Karpas-422 (cell line): ENCODE measurements at regions not wholly inside any gene's neighbourhood (a gene's known extent, or its start where the extent isn't known, plus 50 kb on each side); places are given as distances from the start of the nearest gene placed in this dataset.

Experiments used
- DNase-seq: peaks from one replicate; pipeline ENCODE4 v3.0.0-alpha.2; 2015
- H2AFZ ChIP-seq: fragments of 200-600 bp; sonication (generic); 2 replicates; pipeline ENCODE4 v1.6.1; 2014; ENCODE audit warnings: antibody characterized with exemption, low read length, mixed read lengths
- H3K27ac ChIP-seq: fragments of 200-600 bp; sonication (generic); 2 replicates; pipeline ENCODE4 v1.5.1; 2014; ENCODE audit warnings: mild to moderate bottlenecking, low read length, moderate library complexity
- H3K27me3 ChIP-seq: fragments of 200-600 bp; sonication (generic); 2 replicates; pipeline ENCODE4 v1.6.1; 2014; ENCODE audit warnings: low read length, mixed read lengths
- H3K36me3 ChIP-seq: fragments of 200-600 bp; sonication (generic); 2 replicates; pipeline ENCODE4 v1.6.1; 2014; ENCODE audit warnings: low read length, mixed read lengths; ENCODE audit not compliant: insufficient read depth
- H3K4me1 ChIP-seq: fragments of 200-600 bp; sonication (generic); 2 replicates; pipeline ENCODE4 v1.6.1; 2014; ENCODE audit warnings: mild to moderate bottlenecking, low read length, mixed read lengths
- H3K4me2 ChIP-seq: fragments of 200-600 bp; sonication (generic); 2 replicates; pipeline ENCODE4 v1.6.1; 2014; ENCODE audit warnings: low read length, low read depth, mild to moderate bottlenecking; ENCODE audit not compliant: poor library complexity, severe bottlenecking
- H3K4me3 ChIP-seq: fragments of 200-600 bp; sonication (generic); 2 replicates; pipeline ENCODE4 v1.5.1; 2014; ENCODE audit warnings: mild to moderate bottlenecking, antibody characterized with exemption, low read length, mixed read lengths
- H3K79me2 ChIP-seq: fragments of 200-600 bp; sonication (generic); 2 replicates; pipeline ENCODE4 v1.6.1; 2014; ENCODE audit warnings: mild to moderate bottlenecking, low read length, mixed read lengths
- H3K9ac ChIP-seq: fragments of 200-600 bp; sonication (generic); 2 replicates; pipeline ENCODE4 v1.6.0; 2014; ENCODE audit warnings: low read length
- H3K9me2 ChIP-seq: fragments of 200-600 bp; sonication (generic), shearing (Covaris generic); replicated peaks from 2 replicates; pipeline ENCODE4 v1.6.0; 2014; ENCODE audit warnings: mild to moderate bottlenecking, low read length, moderate library complexity; ENCODE audit not compliant: insufficient read depth
- H3K9me3 ChIP-seq: fragments of 300-700, 200-600 bp; sonication (generic); 2 replicates; pipeline ENCODE4 v1.6.1; 2014; ENCODE audit warnings: low read length, mixed read lengths
- H4K20me1 ChIP-seq: fragments of 200-600 bp; sonication (generic); 2 replicates; pipeline ENCODE4 v1.6.1; 2014; ENCODE audit warnings: mild to moderate bottlenecking, antibody characterized with exemption, low read length, low read depth; ENCODE audit not compliant: insufficient read depth

GRCh38 chr3:193974671-193975535 lies 161.0 kb upstream of the HES1 start:
- H3K9ac ChIP-seq = no peak overlapping the region
- no peak overlapping the region for H3K4me2 ChIP-seq
- no peak overlapping the region for H2AFZ ChIP-seq

GRCh38 chr3:193977622-193978021 lies 158.3 kb upstream of the HES1 start:
- no peaks in the 10 kb centered on the region for H3K9me3 ChIP-seq

More at GRCh38 chr3:193974671-193975535, 161.0 kb upstream of the HES1 start:
- no peaks in the 10 kb centered on the region for H3K27me3 ChIP-seq
- DNase-seq = no peak
- no peaks in the 10 kb centered on the region for H3K9me2 ChIP-seq
- H4K20me1 ChIP-seq = no peaks in the 10 kb centered on the region
- no peak overlapping the region for H3K27ac ChIP-seq
- no peak overlapping the region for H3K4me3 ChIP-seq
- H3K4me1 ChIP-seq = peaks cover 10% of the 10 kb centered on the region
- no peaks in the 10 kb centered on the region for H3K79me2 ChIP-seq
- no peaks in the 10 kb centered on the region for H3K9me3 ChIP-seq
- H3K36me3 ChIP-seq = no peaks in the 10 kb centered on the region

GRCh38 chr3:193978030-193978429 lies 157.9 kb upstream of the HES1 start:
- no peaks in the 10 kb centered on the region for H3K9me2 ChIP-seq
- H3K27ac ChIP-seq = no peak overlapping the region
- H3K4me1 ChIP-seq = peaks cover 3% of the 10 kb centered on the region; the same call in 1 of the 2 replicates
- no peaks in the 10 kb centered on the region for H3K36me3 ChIP-seq
- DNase-seq = no peak
- H4K20me1 ChIP-seq = no peaks in the 10 kb centered on the region
- no peaks in the 10 kb centered on the region for H3K27me3 ChIP-seq
- no peaks in the 10 kb centered on the region for H3K79me2 ChIP-seq
- H3K4me2 ChIP-seq = no peak overlapping the region
- H3K9ac ChIP-seq = no peak overlapping the region
- no peak overlapping the region for H3K4me3 ChIP-seq
- no peak overlapping the region for H2AFZ ChIP-seq
- H3K9me3 ChIP-seq = no peaks in the 10 kb centered on the region

More at GRCh38 chr3:193977622-193978021, 158.3 kb upstream of the HES1 start:
- H3K9ac ChIP-seq = no peak overlapping the region
- H3K9me2 ChIP-seq = no peaks in the 10 kb centered on the region
- no peaks in the 10 kb centered on the region for H3K27me3 ChIP-seq
- no peak overlapping the region for H3K27ac ChIP-seq
- H3K4me2 ChIP-seq = no peak overlapping the region
- no peak overlapping the region for H2AFZ ChIP-seq
- no peaks in the 10 kb centered on the region for H4K20me1 ChIP-seq
- H3K36me3 ChIP-seq = no peaks in the 10 kb centered on the region
- DNase-seq = no peak
- H3K79me2 ChIP-seq = no peaks in the 10 kb centered on the region
- H3K4me3 ChIP-seq = no peak overlapping the region
- H3K4me1 ChIP-seq = peaks cover 3% of the 10 kb centered on the region; the same call in 1 of the 2 replicates

- Histone ChIP-seq H3K79me2 (no peaks in the 10 kb centered on the region), H3K4me3 (no peak overlapping the region), H3K27ac (no peak overlapping the region), H3K9ac (no peak overlapping the region), H2AFZ (no peak overlapping the region), H3K9me2 (no peaks in the 10 kb centered on the region), H3K4me2 (no peak overlapping the region), H3K36me3 (no peaks in the 10 kb centered on the region), H3K4me1 (peaks cover 3% of the 10 kb centered on the region; the same call in 1 of the 2 replicates), H3K9me3 (no peaks in the 10 kb centered on the region), H3K27me3 (no peaks in the 10 kb centered on the region), H4K20me1 (no peaks in the 10 kb centered on the region)
- no peak for DNase-seq
Measured at GRCh38 chr3:193978486-193978885, 157.5 kb upstream of the HES1 start.

- DNase-seq = no peak
- Histone ChIP-seq H3K9me3 (no peaks in the 10 kb centered on the region), H3K4me2 (no peak overlapping the region), H3K27ac (no peak overlapping the region), H4K20me1 (no peaks in the 10 kb centered on the region), H3K79me2 (no peaks in the 10 kb centered on the region), H3K9ac (no peak overlapping the region), H2AFZ (no peak overlapping the region), H3K9me2 (no peaks in the 10 kb centered on the region), H3K27me3 (no peaks in the 10 kb centered on the region), H3K36me3 (no peaks in the 10 kb centered on the region), H3K4me1 (peaks cover 3% of the 10 kb centered on the region; the same call in 1 of the 2 replicates), H3K4me3 (no peak overlapping the region)
Measured at GRCh38 chr3:193980326-193980725, 155.6 kb upstream of the HES1 start.

- Histone ChIP-seq H3K4me3 (no peak overlapping the region), H3K4me1 (peaks cover 3% of the 10 kb centered on the region; the same call in 1 of the 2 replicates), H3K79me2 (no peaks in the 10 kb centered on the region), H3K27me3 (no peaks in the 10 kb centered on the region), H3K9ac (no peak overlapping the region), H3K27ac (no peak overlapping the region), H2AFZ (no peak overlapping the region), H3K36me3 (no peaks in the 10 kb centered on the region), H4K20me1 (no peaks in the 10 kb centered on the region), H3K9me3 (no peaks in the 10 kb centered on the region), H3K4me2 (no peak overlapping the region), H3K9me2 (no peaks in the 10 kb centered on the region)
- DNase-seq = no peak
Measured at GRCh38 chr3:193980905-193981304, 155.0 kb upstream of the HES1 start.

- H3K4me1 ChIP-seq = peaks cover 3% of the 10 kb centered on the region; the same call in 1 of the 2 replicates
- no peak overlapping the region for H2AFZ ChIP-seq
- H3K9me3 ChIP-seq = no peaks in the 10 kb centered on the region
- no peaks in the 10 kb centered on the region for H3K27me3 ChIP-seq
- H3K79me2 ChIP-seq = no peaks in the 10 kb centered on the region
- H4K20me1 ChIP-seq = no peaks in the 10 kb centered on the region
- no peaks in the 10 kb centered on the region for H3K36me3 ChIP-seq
- H3K9me2 ChIP-seq = no peaks in the 10 kb centered on the region
- no peak for DNase-seq
- no peak overlapping the region for H3K27ac ChIP-seq
- no peak overlapping the region for H3K9ac ChIP-seq
- no peak overlapping the region for H3K4me3 ChIP-seq
- no peak overlapping the region for H3K4me2 ChIP-seq
Measured at GRCh38 chr3:193981504-193981903, 154.4 kb upstream of the HES1 start.

GRCh38 chr3:193982258-193982659 lies 153.7 kb upstream of the HES1 start:
- no peak overlapping the region for H3K4me3 ChIP-seq
- H4K20me1 ChIP-seq = no peaks in the 10 kb centered on the region
- peaks cover 3% of the 10 kb centered on the region; the same call in 1 of the 2 replicates for H3K4me1 ChIP-seq
- H3K9ac ChIP-seq = no peak overlapping the region
- H3K4me2 ChIP-seq = no peak overlapping the region
- no peaks in the 10 kb centered on the region for H3K9me2 ChIP-seq
- no peak overlapping the region for H3K27ac ChIP-seq
- no peaks in the 10 kb centered on the region for H3K79me2 ChIP-seq
- no peaks in the 10 kb centered on the region for H3K36me3 ChIP-seq
- no peaks in the 10 kb centered on the region for H3K27me3 ChIP-seq
- no peak for DNase-seq
- H3K9me3 ChIP-seq = no peaks in the 10 kb centered on the region
- H2AFZ ChIP-seq = no peak overlapping the region
